IMR-90 (cell line): ENCODE measurements at regions not wholly inside any gene's neighbourhood (a gene's known extent, or its start where the extent isn't known, plus 50 kb on each side); places are given as distances from the start of the nearest gene placed in this dataset.

Experiments
- BHLHE40 ChIP-seq: fragments of 150-350 bp; IDR thresholded peaks from 2 replicates; pipeline ENCODE4 v1.6.1; 2016; ENCODE audit warnings: mild to moderate bottlenecking, low read depth, low read length
- CTCF ChIP-seq: conservative IDR thresholded peaks from 2 replicates; pipeline ENCODE4 v1.5.1; 2012; ENCODE audit warnings: mild to moderate bottlenecking, low read depth, low read length, improper control_type of control experiment
- POLR2A ChIP-seq: IDR thresholded peaks from 2 replicates; pipeline ENCODE4 v1.6.1; 2012; ENCODE audit warnings: mild to moderate bottlenecking, low read depth, low read length

- TF ChIP-seq CTCF (no peak), BHLHE40 (no peak), POLR2A (no peak)
Measured at GRCh38 chr6:87799651-87800050, 97.6 kb upstream of the AKIRIN2 start.
